OCI-LY1 (cell line): ENCODE measurements at regions not wholly inside any gene's neighbourhood (a gene's known extent, or its start where the extent isn't known, plus 50 kb on each side); places are given as distances from the start of the nearest gene placed in this dataset.

Experiments
- H2AFZ ChIP-seq: fragments of 200-600 bp; sonication (generic), shearing (Covaris generic); 2 replicates; pipeline ENCODE4 v1.6.0; 2014; ENCODE audit warnings: antibody characterized with exemption, mild to moderate bottlenecking, low read length
- H3F3A ChIP-seq: fragments of 200-600 bp; sonication (generic), shearing (Covaris generic); 2 replicates; pipeline ENCODE4 v1.6.0; 2014; ENCODE audit warnings: mild to moderate bottlenecking, antibody characterized with exemption, low read length, moderate library complexity; ENCODE audit not compliant: insufficient read depth
- H3K27ac ChIP-seq: fragments of 200-600 bp; sonication (generic); 2 replicates; pipeline ENCODE4 v1.5.1; 2014; ENCODE audit warnings: low read length, mixed run types, mild to moderate bottlenecking, low read depth; ENCODE audit not compliant: poor library complexity, severe bottlenecking
- H3K27me3 ChIP-seq: fragments of 200-600 bp; sonication (generic); 2 replicates; pipeline ENCODE4 v1.6.0; 2014; ENCODE audit warnings: antibody characterized with exemption, mild to moderate bottlenecking, low read length, moderate library complexity; ENCODE audit not compliant: insufficient read depth
- H3K36me3 ChIP-seq: fragments of 200-600 bp; sonication (generic); 2 replicates; pipeline ENCODE4 v1.6.1; 2014; ENCODE audit warnings: mild to moderate bottlenecking, antibody characterized with exemption, low read length, moderate library complexity, mixed read lengths; ENCODE audit not compliant: insufficient read depth
- H3K4me1 ChIP-seq: fragments of 200-600 bp; sonication (generic); 2 replicates; pipeline ENCODE4 v1.5.1; 2014; ENCODE audit warnings: mild to moderate bottlenecking, low read length, moderate library complexity; ENCODE audit not compliant: insufficient read depth, severe bottlenecking
- H3K4me2 ChIP-seq: fragments of 200-600 bp; sonication (generic), shearing (Covaris generic); 2 replicates; pipeline ENCODE4 v1.6.1; 2014; ENCODE audit warnings: low read length
- H3K4me3 ChIP-seq: fragments of 200-600 bp; sonication (generic); 2 replicates; pipeline ENCODE4 v1.5.1; 2014; ENCODE audit warnings: low read length, low read depth, mild to moderate bottlenecking, mixed read lengths; ENCODE audit not compliant: poor library complexity, severe bottlenecking
- H3K79me2 ChIP-seq: fragments of 200-600 bp; shearing (Covaris generic); 2 replicates; pipeline ENCODE4 v1.6.1; 2016; ENCODE audit warnings: mixed run types, low read length, mixed read lengths; ENCODE audit not compliant: insufficient read depth
- H3K9ac ChIP-seq: fragments of 200-600 bp; sonication (generic), shearing (Covaris generic); 2 replicates; pipeline ENCODE4 v1.6.1; 2014; ENCODE audit warnings: mild to moderate bottlenecking, low read length, mixed read lengths
- H3K9me2 ChIP-seq: fragments of 200-600 bp; sonication (generic), shearing (Covaris generic); 2 replicates; pipeline ENCODE4 v1.6.1; 2014; ENCODE audit warnings: low read depth, mild to moderate bottlenecking, low read length, mixed read lengths
- H3K9me3 ChIP-seq: fragments of 200-600 bp; shearing (Covaris generic); 2 replicates; pipeline ENCODE4 v1.6.1; 2014; ENCODE audit warnings: low read length, mixed read lengths
- H4K20me1 ChIP-seq: fragments of 200-600 bp; sonication (generic), shearing (Covaris generic); 2 replicates; pipeline ENCODE4 v1.6.0; 2016; ENCODE audit warnings: mild to moderate bottlenecking, low read length; ENCODE audit not compliant: insufficient read depth
- EZH2 ChIP-seq: fragments of 200-600 bp; sonication (generic), shearing (Covaris generic); IDR thresholded peaks from 2 replicates; pipeline ENCODE4 v1.8.0; 2017; ENCODE audit warnings: borderline replicate concordance, mixed run types, mild to moderate bottlenecking, antibody characterized with exemption, low read length, moderate library complexity, mixed read lengths
- TF ChIP-seq, protein P1 (sequence below): fragments of 200-600 bp; sonication (generic), shearing (Covaris generic); IDR thresholded peaks from 2 replicates; pipeline ENCODE4 v1.5.1; 2017; ENCODE audit warnings: mild to moderate bottlenecking, antibody characterized with exemption, low read length, moderate library complexity, mixed read lengths

DNA sequence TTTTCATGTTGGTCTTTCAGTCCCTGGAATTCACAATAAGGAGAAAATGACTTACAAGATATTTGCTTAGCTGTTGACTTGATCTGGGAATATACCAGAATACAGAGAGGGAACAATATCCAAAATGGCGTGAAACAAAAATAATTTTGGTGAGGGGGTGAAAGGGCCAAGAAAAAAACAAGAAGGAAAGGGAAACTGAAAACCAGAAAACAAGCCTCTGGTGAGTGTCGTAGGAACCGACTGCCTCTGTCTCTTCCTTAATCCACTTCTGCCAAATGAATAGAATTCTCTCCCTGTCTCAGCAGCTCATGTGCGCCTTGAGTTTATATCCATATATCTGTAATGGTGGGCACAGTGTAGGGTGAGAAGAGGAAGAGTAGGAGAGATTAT, 367.6 kb downstream of the ETS1 start:
- TF ChIP-seq, protein P1, sequence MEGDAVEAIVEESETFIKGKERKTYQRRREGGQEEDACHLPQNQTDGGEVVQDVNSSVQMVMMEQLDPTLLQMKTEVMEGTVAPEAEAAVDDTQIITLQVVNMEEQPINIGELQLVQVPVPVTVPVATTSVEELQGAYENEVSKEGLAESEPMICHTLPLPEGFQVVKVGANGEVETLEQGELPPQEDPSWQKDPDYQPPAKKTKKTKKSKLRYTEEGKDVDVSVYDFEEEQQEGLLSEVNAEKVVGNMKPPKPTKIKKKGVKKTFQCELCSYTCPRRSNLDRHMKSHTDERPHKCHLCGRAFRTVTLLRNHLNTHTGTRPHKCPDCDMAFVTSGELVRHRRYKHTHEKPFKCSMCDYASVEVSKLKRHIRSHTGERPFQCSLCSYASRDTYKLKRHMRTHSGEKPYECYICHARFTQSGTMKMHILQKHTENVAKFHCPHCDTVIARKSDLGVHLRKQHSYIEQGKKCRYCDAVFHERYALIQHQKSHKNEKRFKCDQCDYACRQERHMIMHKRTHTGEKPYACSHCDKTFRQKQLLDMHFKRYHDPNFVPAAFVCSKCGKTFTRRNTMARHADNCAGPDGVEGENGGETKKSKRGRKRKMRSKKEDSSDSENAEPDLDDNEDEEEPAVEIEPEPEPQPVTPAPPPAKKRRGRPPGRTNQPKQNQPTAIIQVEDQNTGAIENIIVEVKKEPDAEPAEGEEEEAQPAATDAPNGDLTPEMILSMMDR, result no peak
- TF ChIP-seq EZH2, result no peak
- H3K9ac ChIP-seq, result no peak overlapping the region
- H3K36me3 ChIP-seq, result no peaks in the 10 kb centered on the region
- no peaks in the 10 kb centered on the region for H3K79me2 ChIP-seq
- no peaks in the 10 kb centered on the region for H3K9me3 ChIP-seq
- H3K4me2 ChIP-seq, result no peak overlapping the region
- H3K4me3 ChIP-seq, result no peak overlapping the region
- no peak overlapping the region for H2AFZ ChIP-seq
- H3F3A ChIP-seq, result no peaks in the 10 kb centered on the region
- H4K20me1 ChIP-seq, result no peaks in the 10 kb centered on the region
- no peaks in the 10 kb centered on the region for H3K4me1 ChIP-seq
- no peaks in the 10 kb centered on the region for H3K27me3 ChIP-seq
- H3K27ac ChIP-seq, result no peak overlapping the region
- H3K9me2 ChIP-seq, result no peaks in the 10 kb centered on the region

DNA sequence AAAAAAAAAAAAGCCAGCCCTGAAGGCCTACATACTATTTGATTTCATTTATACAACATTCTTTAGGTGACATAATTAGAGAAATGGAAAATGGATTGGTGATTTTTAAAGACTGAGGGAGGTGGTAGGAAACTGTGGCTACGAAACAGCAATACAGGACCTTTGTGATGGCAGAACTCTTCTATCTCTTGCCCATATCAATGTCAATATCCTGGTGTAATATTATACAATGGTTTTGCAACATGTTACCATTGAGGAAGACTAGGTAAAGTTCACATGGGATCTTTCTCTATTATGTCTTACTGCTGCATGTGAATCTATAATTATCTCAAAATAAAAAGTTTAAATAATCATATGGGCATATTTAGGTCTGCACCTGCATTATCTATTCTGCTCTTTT, 371.2 kb downstream of the ETS1 start:
- Histone ChIP-seq H3K4me1 (no peaks in the 10 kb centered on the region), H4K20me1 (no peaks in the 10 kb centered on the region), H3K79me2 (no peaks in the 10 kb centered on the region), H3K9me2 (no peaks in the 10 kb centered on the region), H3K27ac (no peak overlapping the region), H3K9me3 (no peaks in the 10 kb centered on the region), H3K4me3 (no peak overlapping the region), H3K27me3 (no peaks in the 10 kb centered on the region), H3K36me3 (no peaks in the 10 kb centered on the region), H3F3A (no peaks in the 10 kb centered on the region), H3K4me2 (no peak overlapping the region), H2AFZ (no peak overlapping the region), H3K9ac (no peak overlapping the region)
- no peak for TF ChIP-seq EZH2
- TF ChIP-seq, protein P1, result no peak

DNA sequence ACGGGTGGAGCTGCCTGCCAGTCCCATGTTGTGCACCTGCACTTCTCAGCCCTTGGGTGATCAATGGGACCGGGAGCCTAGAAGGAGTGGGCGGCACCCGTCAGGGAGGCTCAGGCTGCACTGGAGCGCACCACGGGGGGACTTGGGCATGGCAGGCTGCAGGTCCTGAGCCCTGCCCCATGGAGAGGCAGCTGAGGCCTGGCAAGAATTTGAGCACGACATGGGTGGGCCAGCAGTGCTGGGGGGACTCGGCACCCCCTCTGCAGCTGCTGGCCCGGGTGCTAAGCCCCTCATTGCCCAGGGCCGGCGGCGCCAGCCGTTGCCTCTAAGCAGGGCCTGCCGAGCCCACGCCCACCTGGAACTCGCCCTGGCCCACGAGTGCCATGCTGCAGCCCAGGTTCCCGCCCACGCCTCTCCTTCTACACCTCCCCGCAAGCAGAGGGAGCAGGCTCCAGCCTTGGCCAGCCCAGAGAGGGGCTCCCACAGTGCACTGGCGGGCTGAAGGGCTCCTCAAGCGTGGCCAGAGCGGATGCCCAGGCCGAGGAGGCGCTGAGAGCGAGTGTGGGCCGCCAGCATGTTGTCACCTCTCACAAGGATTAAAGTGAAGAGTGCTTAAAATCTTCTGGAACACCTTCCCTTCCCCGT, 372.0 kb downstream of the ETS1 start:
- Histone ChIP-seq H3K9ac (no peak overlapping the region), H4K20me1 (no peaks in the 10 kb centered on the region), H3K27ac (no peak overlapping the region), H3K4me1 (no peaks in the 10 kb centered on the region), H3K36me3 (no peaks in the 10 kb centered on the region), H2AFZ (no peak overlapping the region), H3K79me2 (no peaks in the 10 kb centered on the region), H3K9me3 (no peaks in the 10 kb centered on the region), H3K4me3 (no peak overlapping the region), H3K9me2 (no peaks in the 10 kb centered on the region), H3K4me2 (no peak overlapping the region), H3K27me3 (no peaks in the 10 kb centered on the region), H3F3A (no peaks in the 10 kb centered on the region)
- no peak for TF ChIP-seq EZH2
- TF ChIP-seq, protein P1, result no peak
